ENCODE measurements at regions not wholly inside any gene's neighbourhood (a gene's known extent, or its start where the extent isn't known, plus 50 kb on each side); places are given as distances from the start of the nearest gene placed in this dataset.

- H3K27ac ChIP-seq (ENCODE audit: low read depth in 1 of 2, low read length in 1 of 2): no peak overlapping the region
- H3K27me3 ChIP-seq (ENCODE audit: control insufficient read depth in 2 of 2, insufficient read depth in 1 of 2, low read length in 1 of 2): no peaks in the 10 kb centered on the region
- no peaks in the 10 kb centered on the region for H3K9me3 ChIP-seq (ENCODE audit: control insufficient read depth in 2 of 2, insufficient read depth in 1 of 2, low read length in 1 of 2)
- no peaks in the 10 kb centered on the region for H3K4me1 ChIP-seq (ENCODE audit: control insufficient read depth in 2 of 2, insufficient read depth in 2 of 2, low read length in 2 of 2)
- WGBS: 93% methylated on average over 2 of the region's 2 CpGs
- no peaks in the 10 kb centered on the region for H3K36me3 ChIP-seq (ENCODE audit: control insufficient read depth in 2 of 2, insufficient read depth in 2 of 2, low read length in 1 of 2)
- H3K4me3 ChIP-seq (ENCODE audit: low read length in 2 of 2): no peak overlapping the region
- DNase-seq (ENCODE audit: low read depth in 6 of 9, low spot score in 9 of 9): no peak
Observed at GRCh38 chr7:94296881-94297280, 97.8 kb upstream of the COL1A2 start.

GRCh38 chr7:94297397-94297838, 97.3 kb upstream of the COL1A2 start:
- no peaks in the 10 kb centered on the region for H3K27me3 ChIP-seq (ENCODE audit: control insufficient read depth in 2 of 2, insufficient read depth in 1 of 2, low read length in 1 of 2)
- no peak overlapping the region for H3K4me3 ChIP-seq (ENCODE audit: low read length in 2 of 2)
- no peaks in the 10 kb centered on the region for H3K36me3 ChIP-seq (ENCODE audit: control insufficient read depth in 2 of 2, insufficient read depth in 2 of 2, low read length in 1 of 2)
- no peak overlapping the region for H3K27ac ChIP-seq (ENCODE audit: low read depth in 1 of 2, low read length in 1 of 2)
- H3K4me1 ChIP-seq (ENCODE audit: control insufficient read depth in 2 of 2, insufficient read depth in 2 of 2, low read length in 2 of 2): no peaks in the 10 kb centered on the region
- no peaks in the 10 kb centered on the region for H3K9me3 ChIP-seq (ENCODE audit: control insufficient read depth in 2 of 2, insufficient read depth in 1 of 2, low read length in 1 of 2)
- WGBS: 87% methylated on average over 5 of the region's 5 CpGs
- no peak for DNase-seq (ENCODE audit: low read depth in 6 of 9, low spot score in 9 of 9)

GRCh38 chr7:94298943-94299342, 95.8 kb upstream of the COL1A2 start:
- H3K27ac ChIP-seq (ENCODE audit: low read depth in 1 of 2, low read length in 1 of 2): no peak overlapping the region
- no peak for DNase-seq (ENCODE audit: low read depth in 6 of 9, low spot score in 9 of 9)
- 92% methylated on average over 3 of the region's 3 CpGs for WGBS
- H3K27me3 ChIP-seq (ENCODE audit: control insufficient read depth in 2 of 2, insufficient read depth in 1 of 2, low read length in 1 of 2): no peaks in the 10 kb centered on the region
- H3K4me3 ChIP-seq (ENCODE audit: low read length in 2 of 2): no peak overlapping the region
- no peaks in the 10 kb centered on the region for H3K36me3 ChIP-seq (ENCODE audit: control insufficient read depth in 2 of 2, insufficient read depth in 2 of 2, low read length in 1 of 2)
- H3K9me3 ChIP-seq (ENCODE audit: control insufficient read depth in 2 of 2, insufficient read depth in 1 of 2, low read length in 1 of 2): no peaks in the 10 kb centered on the region
- no peaks in the 10 kb centered on the region for H3K4me1 ChIP-seq (ENCODE audit: control insufficient read depth in 2 of 2, insufficient read depth in 2 of 2, low read length in 2 of 2)

- Histone ChIP-seq H3K4me1 (ENCODE audit: control insufficient read depth in 2 of 2, insufficient read depth in 2 of 2, low read length in 2 of 2) (no peaks in the 10 kb centered on the region), H3K4me3 (ENCODE audit: low read length in 2 of 2) (no peak overlapping the region), H3K27ac (ENCODE audit: low read depth in 1 of 2, low read length in 1 of 2) (no peak overlapping the region), H3K36me3 (ENCODE audit: control insufficient read depth in 2 of 2, insufficient read depth in 2 of 2, low read length in 1 of 2) (no peaks in the 10 kb centered on the region), H3K27me3 (ENCODE audit: control insufficient read depth in 2 of 2, insufficient read depth in 1 of 2, low read length in 1 of 2) (no peaks in the 10 kb centered on the region), H3K9me3 (ENCODE audit: control insufficient read depth in 2 of 2, insufficient read depth in 1 of 2, low read length in 1 of 2) (no peaks in the 10 kb centered on the region)
- 95% methylated on average over 8 of the region's 8 CpGs for WGBS
- DNase-seq (ENCODE audit: low read depth in 6 of 9, low spot score in 9 of 9): no peak
Observed at GRCh38 chr7:94300176-94300835, 94.4 kb upstream of the COL1A2 start.

- WGBS: 87% methylated on average over 6 of the region's 6 CpGs
- Histone ChIP-seq H3K9me3 (ENCODE audit: control insufficient read depth in 2 of 2, insufficient read depth in 1 of 2, low read length in 1 of 2) (no peaks in the 10 kb centered on the region), H3K4me3 (ENCODE audit: low read length in 2 of 2) (no peak overlapping the region), H3K27me3 (ENCODE audit: control insufficient read depth in 2 of 2, insufficient read depth in 1 of 2, low read length in 1 of 2) (no peaks in the 10 kb centered on the region), H3K27ac (ENCODE audit: low read depth in 1 of 2, low read length in 1 of 2) (peak overlapping the region in 1 of 2 donors; percentile 27), H3K4me1 (ENCODE audit: control insufficient read depth in 2 of 2, insufficient read depth in 2 of 2, low read length in 2 of 2) (no peaks in the 10 kb centered on the region), H3K36me3 (ENCODE audit: control insufficient read depth in 2 of 2, insufficient read depth in 2 of 2, low read length in 1 of 2) (no peaks in the 10 kb centered on the region)
- DNase-seq (ENCODE audit: low read depth in 6 of 9, low spot score in 9 of 9): no peak
Observed at GRCh38 chr7:94301024-94301586, 93.6 kb upstream of the COL1A2 start.

GRCh38 chr7:94303118-94303517, 91.6 kb upstream of the COL1A2 start:
- H3K9me3 ChIP-seq (ENCODE audit: control insufficient read depth in 2 of 2, insufficient read depth in 1 of 2, low read length in 1 of 2): no peaks in the 10 kb centered on the region
- no peak overlapping the region for H3K27ac ChIP-seq (ENCODE audit: low read depth in 1 of 2, low read length in 1 of 2)
- H3K4me1 ChIP-seq (ENCODE audit: control insufficient read depth in 2 of 2, insufficient read depth in 2 of 2, low read length in 2 of 2): no peaks in the 10 kb centered on the region
- H3K4me3 ChIP-seq (ENCODE audit: low read length in 2 of 2): no peak overlapping the region
- H3K36me3 ChIP-seq (ENCODE audit: control insufficient read depth in 2 of 2, insufficient read depth in 2 of 2, low read length in 1 of 2): no peaks in the 10 kb centered on the region
- DNase-seq (ENCODE audit: low read depth in 6 of 9, low spot score in 9 of 9): no peak
- WGBS: 91% methylated on average over 4 of the region's 4 CpGs
- no peaks in the 10 kb centered on the region for H3K27me3 ChIP-seq (ENCODE audit: control insufficient read depth in 2 of 2, insufficient read depth in 1 of 2, low read length in 1 of 2)

- Histone ChIP-seq H3K27me3 (ENCODE audit: control insufficient read depth in 2 of 2, insufficient read depth in 1 of 2, low read length in 1 of 2) (no peaks in the 10 kb centered on the region), H3K27ac (ENCODE audit: low read depth in 1 of 2, low read length in 1 of 2) (peak overlapping the region in 1 of 2 donors; percentile 21), H3K9me3 (ENCODE audit: control insufficient read depth in 2 of 2, insufficient read depth in 1 of 2, low read length in 1 of 2) (no peaks in the 10 kb centered on the region), H3K4me1 (ENCODE audit: control insufficient read depth in 2 of 2, insufficient read depth in 2 of 2, low read length in 2 of 2) (no peaks in the 10 kb centered on the region), H3K4me3 (ENCODE audit: low read length in 2 of 2) (no peak overlapping the region), H3K36me3 (ENCODE audit: control insufficient read depth in 2 of 2, insufficient read depth in 2 of 2, low read length in 1 of 2) (no peaks in the 10 kb centered on the region)
- 69% methylated on average over 7 of the region's 7 CpGs for WGBS
- DNase-seq (ENCODE audit: low read depth in 6 of 9, low spot score in 9 of 9): peak in 2 of 9 donors; percentile 2 to 16
Observed at GRCh38 chr7:94303695-94304094, 91.0 kb upstream of the COL1A2 start.

GRCh38 chr7:94304878-94305277, 89.8 kb upstream of the COL1A2 start:
- Histone ChIP-seq H3K27ac (ENCODE audit: low read depth in 1 of 2, low read length in 1 of 2) (no peak overlapping the region), H3K9me3 (ENCODE audit: control insufficient read depth in 2 of 2, insufficient read depth in 1 of 2, low read length in 1 of 2) (no peaks in the 10 kb centered on the region)
- WGBS: 94% methylated on average over 2 of the region's 2 CpGs

GRCh38 chr7:94305836-94306235, 88.9 kb upstream of the COL1A2 start:
- 91% methylated on average over 3 of the region's 3 CpGs for WGBS
- Histone ChIP-seq H3K36me3 (ENCODE audit: control insufficient read depth in 2 of 2, insufficient read depth in 2 of 2, low read length in 1 of 2) (no peaks in the 10 kb centered on the region), H3K4me1 (ENCODE audit: control insufficient read depth in 2 of 2, insufficient read depth in 2 of 2, low read length in 2 of 2) (no peaks in the 10 kb centered on the region), H3K27ac (ENCODE audit: low read depth in 1 of 2, low read length in 1 of 2) (no peak overlapping the region), H3K4me3 (ENCODE audit: low read length in 2 of 2) (no peak overlapping the region), H3K27me3 (ENCODE audit: control insufficient read depth in 2 of 2, insufficient read depth in 1 of 2, low read length in 1 of 2) (no peaks in the 10 kb centered on the region), H3K9me3 (ENCODE audit: control insufficient read depth in 2 of 2, insufficient read depth in 1 of 2, low read length in 1 of 2) (no peaks in the 10 kb centered on the region)
- no peak for DNase-seq (ENCODE audit: low read depth in 6 of 9, low spot score in 9 of 9)

More at GRCh38 chr7:94304878-94305277, 89.8 kb upstream of the COL1A2 start:
- Histone ChIP-seq H3K27me3 (ENCODE audit: control insufficient read depth in 2 of 2, insufficient read depth in 1 of 2, low read length in 1 of 2) (no peaks in the 10 kb centered on the region), H3K4me3 (ENCODE audit: low read length in 2 of 2) (no peak overlapping the region), H3K4me1 (ENCODE audit: control insufficient read depth in 2 of 2, insufficient read depth in 2 of 2, low read length in 2 of 2) (no peaks in the 10 kb centered on the region), H3K36me3 (ENCODE audit: control insufficient read depth in 2 of 2, insufficient read depth in 2 of 2, low read length in 1 of 2) (no peaks in the 10 kb centered on the region)
- no peak for DNase-seq (ENCODE audit: low read depth in 6 of 9, low spot score in 9 of 9)

All from thymus (tissue), 11 donors.